H9 (cell line): ENCODE measurements at regions not wholly inside any gene's neighbourhood (a gene's known extent, or its start where the extent isn't known, plus 50 kb on each side); places are given as distances from the start of the nearest gene placed in this dataset.

Experiments
- DNase-seq: peaks from one replicate; pipeline ENCODE4 v3.0.0-alpha.2; 2017
- H2AFZ ChIP-seq: one replicate; pipeline ENCODE4 v1.6.1; 2013; ENCODE audit warnings: mild to moderate bottlenecking, low read length, control low read depth, moderate library complexity
- H2AK5ac ChIP-seq: 2 replicates; pipeline ENCODE4 v1.6.1; 2013; ENCODE audit warnings: low read length, control low read depth, mixed read lengths; ENCODE audit not compliant: insufficient read length
- H2BK120ac ChIP-seq: one replicate; pipeline ENCODE4 v1.6.1; 2013; ENCODE audit warnings: low read depth, mild to moderate bottlenecking, low read length, control low read depth, inconsistent platforms; ENCODE audit not compliant: poor library complexity, severe bottlenecking
- H2BK12ac ChIP-seq: 2 replicates; pipeline ENCODE4 v1.6.1; 2013; ENCODE audit warnings: low read length, control low read depth, mixed read lengths, low read depth; ENCODE audit not compliant: insufficient read length
- H2BK15ac ChIP-seq: 2 replicates; pipeline ENCODE4 v1.6.1; 2013; ENCODE audit warnings: low read depth, low read length, control low read depth
- H2BK20ac ChIP-seq: one replicate; pipeline ENCODE4 v1.6.1; 2013; ENCODE audit warnings: low read depth, mild to moderate bottlenecking, low read length, control low read depth, inconsistent platforms; ENCODE audit not compliant: poor library complexity, severe bottlenecking
- H2BK5ac ChIP-seq: 2 replicates; pipeline ENCODE4 v1.6.1; 2013; ENCODE audit warnings: low read length, control low read depth, mixed read lengths; ENCODE audit not compliant: insufficient read length
- H3K14ac ChIP-seq: 2 replicates; pipeline ENCODE4 v1.6.1; 2013; ENCODE audit warnings: low read length, control low read depth; ENCODE audit not compliant: insufficient read depth
- H3K18ac ChIP-seq: 2 replicates; pipeline ENCODE4 v1.6.1; 2013; ENCODE audit warnings: low read depth, mild to moderate bottlenecking, mixed read lengths, low read length, control low read depth; ENCODE audit not compliant: insufficient read length
- H3K23ac ChIP-seq: 2 replicates; pipeline ENCODE4 v1.6.1; 2013; ENCODE audit warnings: low read length, control low read depth, mixed read lengths, low read depth; ENCODE audit not compliant: insufficient read length
- H3K23me2 ChIP-seq: 2 replicates; pipeline ENCODE4 v1.6.1; 2013; ENCODE audit warnings: low read depth, mild to moderate bottlenecking, mixed read lengths, low read length, control low read depth; ENCODE audit not compliant: insufficient read length, poor library complexity, severe bottlenecking
- H3K27ac ChIP-seq: 2 replicates; pipeline ENCODE4 v1.5.1; 2013; ENCODE audit warnings: low read length, control low read depth, mixed read lengths, low read depth; ENCODE audit not compliant: insufficient read length
- H3K27me3 ChIP-seq: 2 replicates; pipeline ENCODE4 v1.6.1; 2013; ENCODE audit warnings: low read length, control low read depth, inconsistent platforms; ENCODE audit not compliant: insufficient read depth
- H3K4ac ChIP-seq: 2 replicates; pipeline ENCODE4 v1.6.1; 2013; ENCODE audit warnings: low read depth, mild to moderate bottlenecking, control low read depth, inconsistent platforms, low read length, moderate library complexity
- H3K4me1 ChIP-seq: 2 replicates; pipeline ENCODE4 v1.6.1; 2013; ENCODE audit warnings: low read length, control low read depth, inconsistent platforms; ENCODE audit not compliant: insufficient read depth
- H3K4me2 ChIP-seq: 2 replicates; pipeline ENCODE4 v1.6.1; 2013; ENCODE audit warnings: low read length, control low read depth, mixed read lengths; ENCODE audit not compliant: insufficient read length, insufficient read depth
- H3K56ac ChIP-seq: 2 replicates; pipeline ENCODE4 v1.6.1; 2013; ENCODE audit warnings: low read depth, mild to moderate bottlenecking, mixed read lengths, low read length, control low read depth; ENCODE audit not compliant: insufficient read length
- H3K79me1 ChIP-seq: 2 replicates; pipeline ENCODE4 v1.6.1; 2013; ENCODE audit warnings: low read depth, mild to moderate bottlenecking, moderate library complexity, low read length, control low read depth, inconsistent platforms; ENCODE audit not compliant: insufficient read depth, poor library complexity, severe bottlenecking
- H3K79me2 ChIP-seq: 2 replicates; pipeline ENCODE4 v1.6.1; 2013; ENCODE audit warnings: low read length, control low read depth, inconsistent platforms; ENCODE audit not compliant: insufficient read depth
- H3K9ac ChIP-seq: 2 replicates; pipeline ENCODE4 v1.6.1; 2013; ENCODE audit warnings: low read length, control low read depth, mixed read lengths; ENCODE audit not compliant: insufficient read length; ENCODE audit errors: extremely low read depth
- H3K9me3 ChIP-seq: one replicate; pipeline ENCODE4 v1.6.1; 2013; ENCODE audit warnings: low read depth, low read length, inconsistent platforms; ENCODE audit not compliant: control insufficient read depth
- H3T11ph ChIP-seq: one replicate; pipeline ENCODE4 v1.6.1; 2013; ENCODE audit warnings: mild to moderate bottlenecking, low read length, control low read depth, inconsistent platforms
- H4K20me1 ChIP-seq: one replicate; pipeline ENCODE4 v1.6.1; 2013; ENCODE audit not compliant: control insufficient read depth, insufficient read length, insufficient read depth
- H4K5ac ChIP-seq: 2 replicates; pipeline ENCODE4 v1.6.1; 2013; ENCODE audit warnings: low read depth, mild to moderate bottlenecking, mixed read lengths, low read length, control low read depth; ENCODE audit not compliant: insufficient read length
- H4K8ac ChIP-seq: replicated peaks from 2 replicates; pipeline ENCODE4 v1.6.1; 2013; ENCODE audit warnings: low read length, control low read depth, mixed read lengths, low read depth; ENCODE audit not compliant: insufficient read length
- H4K91ac ChIP-seq: 2 replicates; pipeline ENCODE4 v1.6.1; 2013; ENCODE audit warnings: low read depth, mild to moderate bottlenecking, moderate library complexity, mixed read lengths, low read length, control low read depth; ENCODE audit not compliant: insufficient read length
- H3K27ac Mint-ChIP-seq, 3 experiments: 2 replicates in 2 of 3; 3 replicates in 1 of 3; pipeline ENCODE4 v1.8.0; 2020 to 2021; ENCODE audit warnings: mixed read lengths in 3 of 3, mild to moderate bottlenecking in 1 of 3, moderate library complexity in 1 of 3
- H3K27me3 Mint-ChIP-seq: 2 replicates; pipeline ENCODE4 v1.8.0; 2021; ENCODE audit warnings: low read depth, mild to moderate bottlenecking, moderate library complexity, mixed read lengths
- H3K36me3 Mint-ChIP-seq, 3 experiments: 2 replicates in 2 of 3; 3 replicates in 1 of 3; pipeline ENCODE4 v1.8.0; 2020 to 2021; ENCODE audit warnings: low read depth in 3 of 3, mixed read lengths in 3 of 3; ENCODE audit not compliant: insufficient read depth in 1 of 3
- H3K4me1 Mint-ChIP-seq, 2 experiments: 2 replicates each; pipeline ENCODE4 v1.8.0; 2020; ENCODE audit warnings: mixed read lengths in 2 of 2
- H3K4me3 Mint-ChIP-seq, 2 experiments: 2 replicates in 1 of 2; 3 replicates in 1 of 2; pipeline ENCODE4 v1.8.0; 2020 to 2021; ENCODE audit warnings: mild to moderate bottlenecking in 2 of 2, mixed read lengths in 2 of 2, moderate library complexity in 1 of 2
- H3K9me3 Mint-ChIP-seq, 2 experiments: 2 replicates in 1 of 2; 3 replicates in 1 of 2; pipeline ENCODE4 v1.8.0; 2020; ENCODE audit warnings: mild to moderate bottlenecking in 2 of 2, mixed read lengths in 2 of 2, moderate library complexity in 1 of 2
- WGBS: extraction: QIAGEN DNeasy Blood & Tissue Kit; methylation state at CpG from one replicate; pipeline ENCODE4 v1.1.7; 2013; ENCODE audit warnings: missing lambda C conversion rate, low lambda C conversion rate, mixed read lengths; ENCODE audit not compliant: insufficient read length; ENCODE audit errors: extremely low coverage; 5-methylcytosine and 5-hydroxymethylcytosine counted together
- TF ChIP-seq, protein P1 (sequence below): fragments of 200-600 bp; sonication (generic); conservative IDR thresholded peaks from 3 replicates; pipeline ENCODE4 v1.8.0; 2021; ENCODE audit warnings: antibody characterized with exemption, mild to moderate bottlenecking

DNA sequence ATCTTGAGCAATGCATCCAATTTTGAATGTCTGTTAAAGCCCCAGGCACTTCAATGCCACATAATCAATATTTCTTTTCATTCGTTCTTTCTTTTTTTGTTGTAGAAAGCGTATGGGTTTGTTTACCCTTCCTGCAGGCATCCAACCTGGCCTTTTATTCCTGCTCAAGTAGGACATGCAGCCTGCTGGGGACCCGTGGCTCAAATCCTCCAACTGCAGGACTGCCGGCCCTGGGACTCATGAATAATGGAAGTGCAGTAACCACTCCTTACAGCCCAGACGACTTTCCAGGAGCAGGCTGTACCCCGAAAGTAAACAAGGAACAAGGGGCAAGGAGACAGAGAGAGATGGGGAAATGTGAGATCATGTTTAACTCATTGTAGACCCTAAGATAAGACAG, 126.4 kb downstream of the SALL1 start:
- H3K79me1 ChIP-seq = no peaks in the 10 kb centered on the region
- no peaks in the 10 kb centered on the region for H3K9me3 ChIP-seq
- H3K4me1 ChIP-seq = no peaks in the 10 kb centered on the region; the same call in 1 of the 2 replicates
- Mint-ChIP-seq H3K27ac (no peak overlapping the region), H3K9me3 (no peaks in the 10 kb centered on the region), H3K4me1 (peaks cover 21 to 27% of the 10 kb centered on the region in 2 experiments), H3K27me3 (peaks cover 36% of the 10 kb centered on the region), H3K4me3 (no peak overlapping the region; a peak in 1 of 5 replicates), H3K36me3 (no peaks in the 10 kb centered on the region)
- no peak overlapping the region for H3K4me2 ChIP-seq
- no peak overlapping the region for H3K23ac ChIP-seq
- no peaks in the 10 kb centered on the region for H3K23me2 ChIP-seq
- no peak overlapping the region for H2BK12ac ChIP-seq
- no peak overlapping the region for H2BK5ac ChIP-seq
- H3K14ac ChIP-seq = no peak overlapping the region
- no peak overlapping the region for H3K56ac ChIP-seq
- H3K4ac ChIP-seq = no peak overlapping the region
- no peak overlapping the region for H2AK5ac ChIP-seq
- H4K20me1 ChIP-seq = no peaks in the 10 kb centered on the region
- DNase-seq = no peak
- no peak overlapping the region for H4K8ac ChIP-seq
- no peak overlapping the region for H3K18ac ChIP-seq
- no peak overlapping the region for H4K5ac ChIP-seq
- no peaks in the 10 kb centered on the region for H3K79me2 ChIP-seq
- H2BK120ac ChIP-seq = no peak overlapping the region
- no peak overlapping the region for H3K9ac ChIP-seq
- no peak overlapping the region for H3K27ac ChIP-seq
- H4K91ac ChIP-seq = no peak overlapping the region
- TF ChIP-seq, protein P1, sequence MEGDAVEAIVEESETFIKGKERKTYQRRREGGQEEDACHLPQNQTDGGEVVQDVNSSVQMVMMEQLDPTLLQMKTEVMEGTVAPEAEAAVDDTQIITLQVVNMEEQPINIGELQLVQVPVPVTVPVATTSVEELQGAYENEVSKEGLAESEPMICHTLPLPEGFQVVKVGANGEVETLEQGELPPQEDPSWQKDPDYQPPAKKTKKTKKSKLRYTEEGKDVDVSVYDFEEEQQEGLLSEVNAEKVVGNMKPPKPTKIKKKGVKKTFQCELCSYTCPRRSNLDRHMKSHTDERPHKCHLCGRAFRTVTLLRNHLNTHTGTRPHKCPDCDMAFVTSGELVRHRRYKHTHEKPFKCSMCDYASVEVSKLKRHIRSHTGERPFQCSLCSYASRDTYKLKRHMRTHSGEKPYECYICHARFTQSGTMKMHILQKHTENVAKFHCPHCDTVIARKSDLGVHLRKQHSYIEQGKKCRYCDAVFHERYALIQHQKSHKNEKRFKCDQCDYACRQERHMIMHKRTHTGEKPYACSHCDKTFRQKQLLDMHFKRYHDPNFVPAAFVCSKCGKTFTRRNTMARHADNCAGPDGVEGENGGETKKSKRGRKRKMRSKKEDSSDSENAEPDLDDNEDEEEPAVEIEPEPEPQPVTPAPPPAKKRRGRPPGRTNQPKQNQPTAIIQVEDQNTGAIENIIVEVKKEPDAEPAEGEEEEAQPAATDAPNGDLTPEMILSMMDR = no peak
- H2AFZ ChIP-seq = no peak overlapping the region
- H3T11ph ChIP-seq = no peak overlapping the region
- no peaks in the 10 kb centered on the region for H3K27me3 ChIP-seq
- H2BK15ac ChIP-seq = no peak overlapping the region
- no CpG with 5 or more reads among the region's 6 CpGs for WGBS
- H2BK20ac ChIP-seq = no peak overlapping the region
